ENCODE measurements at regions not wholly inside any gene's neighbourhood (a gene's known extent, or its start where the extent isn't known, plus 50 kb on each side); places are given as distances from the start of the nearest gene placed in this dataset.

DNA sequence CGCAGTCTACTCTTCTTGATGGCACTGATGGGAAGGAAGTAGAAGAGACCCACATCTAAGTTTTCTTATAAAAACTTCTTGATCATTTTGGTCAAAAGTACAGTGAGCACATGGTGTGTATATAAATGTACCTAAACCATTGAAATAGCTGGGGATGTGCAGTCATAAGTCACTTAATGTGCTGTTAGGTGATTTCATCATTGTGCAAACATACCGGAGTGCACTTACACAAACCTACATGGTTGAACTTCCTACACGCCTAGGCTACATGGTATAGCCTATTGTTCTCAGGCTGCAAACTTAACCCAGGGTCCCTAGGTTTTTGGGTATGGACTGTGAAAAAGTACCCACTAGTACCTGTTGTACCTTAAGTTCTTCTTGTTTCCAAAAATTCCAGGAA, 123.3 kb upstream of the ZNF438 start:
- TF ChIP-seq, protein P1, sequence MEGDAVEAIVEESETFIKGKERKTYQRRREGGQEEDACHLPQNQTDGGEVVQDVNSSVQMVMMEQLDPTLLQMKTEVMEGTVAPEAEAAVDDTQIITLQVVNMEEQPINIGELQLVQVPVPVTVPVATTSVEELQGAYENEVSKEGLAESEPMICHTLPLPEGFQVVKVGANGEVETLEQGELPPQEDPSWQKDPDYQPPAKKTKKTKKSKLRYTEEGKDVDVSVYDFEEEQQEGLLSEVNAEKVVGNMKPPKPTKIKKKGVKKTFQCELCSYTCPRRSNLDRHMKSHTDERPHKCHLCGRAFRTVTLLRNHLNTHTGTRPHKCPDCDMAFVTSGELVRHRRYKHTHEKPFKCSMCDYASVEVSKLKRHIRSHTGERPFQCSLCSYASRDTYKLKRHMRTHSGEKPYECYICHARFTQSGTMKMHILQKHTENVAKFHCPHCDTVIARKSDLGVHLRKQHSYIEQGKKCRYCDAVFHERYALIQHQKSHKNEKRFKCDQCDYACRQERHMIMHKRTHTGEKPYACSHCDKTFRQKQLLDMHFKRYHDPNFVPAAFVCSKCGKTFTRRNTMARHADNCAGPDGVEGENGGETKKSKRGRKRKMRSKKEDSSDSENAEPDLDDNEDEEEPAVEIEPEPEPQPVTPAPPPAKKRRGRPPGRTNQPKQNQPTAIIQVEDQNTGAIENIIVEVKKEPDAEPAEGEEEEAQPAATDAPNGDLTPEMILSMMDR (conservative IDR thresholded peaks at IDR 0.05; ENCODE audit: low read depth in 2 of 2), result no peak
- TF ChIP-seq CREB1 (CRISPR knock-in tag; IDR thresholded peaks at IDR 0.05; ENCODE audit: low read depth), result no peak
- TF ChIP-seq, protein P2, sequence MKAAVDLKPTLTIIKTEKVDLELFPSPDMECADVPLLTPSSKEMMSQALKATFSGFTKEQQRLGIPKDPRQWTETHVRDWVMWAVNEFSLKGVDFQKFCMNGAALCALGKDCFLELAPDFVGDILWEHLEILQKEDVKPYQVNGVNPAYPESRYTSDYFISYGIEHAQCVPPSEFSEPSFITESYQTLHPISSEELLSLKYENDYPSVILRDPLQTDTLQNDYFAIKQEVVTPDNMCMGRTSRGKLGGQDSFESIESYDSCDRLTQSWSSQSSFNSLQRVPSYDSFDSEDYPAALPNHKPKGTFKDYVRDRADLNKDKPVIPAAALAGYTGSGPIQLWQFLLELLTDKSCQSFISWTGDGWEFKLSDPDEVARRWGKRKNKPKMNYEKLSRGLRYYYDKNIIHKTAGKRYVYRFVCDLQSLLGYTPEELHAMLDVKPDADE (IDR thresholded peaks at IDR 0.05), result no peak
- TF ChIP-seq, protein P3, sequence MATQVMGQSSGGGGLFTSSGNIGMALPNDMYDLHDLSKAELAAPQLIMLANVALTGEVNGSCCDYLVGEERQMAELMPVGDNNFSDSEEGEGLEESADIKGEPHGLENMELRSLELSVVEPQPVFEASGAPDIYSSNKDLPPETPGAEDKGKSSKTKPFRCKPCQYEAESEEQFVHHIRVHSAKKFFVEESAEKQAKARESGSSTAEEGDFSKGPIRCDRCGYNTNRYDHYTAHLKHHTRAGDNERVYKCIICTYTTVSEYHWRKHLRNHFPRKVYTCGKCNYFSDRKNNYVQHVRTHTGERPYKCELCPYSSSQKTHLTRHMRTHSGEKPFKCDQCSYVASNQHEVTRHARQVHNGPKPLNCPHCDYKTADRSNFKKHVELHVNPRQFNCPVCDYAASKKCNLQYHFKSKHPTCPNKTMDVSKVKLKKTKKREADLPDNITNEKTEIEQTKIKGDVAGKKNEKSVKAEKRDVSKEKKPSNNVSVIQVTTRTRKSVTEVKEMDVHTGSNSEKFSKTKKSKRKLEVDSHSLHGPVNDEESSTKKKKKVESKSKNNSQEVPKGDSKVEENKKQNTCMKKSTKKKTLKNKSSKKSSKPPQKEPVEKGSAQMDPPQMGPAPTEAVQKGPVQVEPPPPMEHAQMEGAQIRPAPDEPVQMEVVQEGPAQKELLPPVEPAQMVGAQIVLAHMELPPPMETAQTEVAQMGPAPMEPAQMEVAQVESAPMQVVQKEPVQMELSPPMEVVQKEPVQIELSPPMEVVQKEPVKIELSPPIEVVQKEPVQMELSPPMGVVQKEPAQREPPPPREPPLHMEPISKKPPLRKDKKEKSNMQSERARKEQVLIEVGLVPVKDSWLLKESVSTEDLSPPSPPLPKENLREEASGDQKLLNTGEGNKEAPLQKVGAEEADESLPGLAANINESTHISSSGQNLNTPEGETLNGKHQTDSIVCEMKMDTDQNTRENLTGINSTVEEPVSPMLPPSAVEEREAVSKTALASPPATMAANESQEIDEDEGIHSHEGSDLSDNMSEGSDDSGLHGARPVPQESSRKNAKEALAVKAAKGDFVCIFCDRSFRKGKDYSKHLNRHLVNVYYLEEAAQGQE (IDR thresholded peaks at IDR 0.05; ENCODE audit: unreplicated experiment), result no peak
- no peak for TF ChIP-seq POLR2AphosphoS5 (IDR thresholded peaks at IDR 0.05; ENCODE audit: low read depth)
- no peak for TF ChIP-seq EZH2phosphoT487 (IDR thresholded peaks at IDR 0.05; ENCODE audit: unreplicated experiment)
